Esophagus squamous epithelium (tissue), 5 donors: ENCODE measurements at regions not wholly inside any gene's neighbourhood (a gene's known extent, or its start where the extent isn't known, plus 50 kb on each side); places are given as distances from the start of the nearest gene placed in this dataset.

Experiments
- DNase-seq: peaks from one replicate; lab custom pipeline; 2025; lab: John Stamatoyannopoulos, UW
- H3K27ac ChIP-seq, 4 donors: fragments of 200-600 bp; sonication (generic); one replicate each; pipeline ENCODE4 v1.5.1; 2016 to 2019; ENCODE audit warnings: mild to moderate bottlenecking in 1 of 4
- H3K27me3 ChIP-seq, 4 donors: fragments of 200-600 bp; sonication (generic); 1 replicate in 3 of 4; 2 replicates in 1 of 4; pipeline versions ENCODE4 v1.5.1 to v1.6.0; 2017 to 2021; ENCODE audit warnings: antibody characterized with exemption in 1 of 4
- H3K36me3 ChIP-seq, 3 donors: fragments of 200-600 bp; sonication (generic); one replicate each; pipeline ENCODE4 v1.5.1; 2016 to 2019
- H3K4me1 ChIP-seq, 3 donors: fragments of 200-600 bp; sonication (generic); one replicate each; pipeline ENCODE4 v1.5.1; 2017 to 2019
- H3K4me3 ChIP-seq, 4 donors: fragments of 200-600 bp; sonication (generic); 1 replicate in 3 of 4; 2 replicates in 1 of 4; pipeline ENCODE4 v1.5.1; 2016 to 2019; ENCODE audit warnings: mild to moderate bottlenecking in 2 of 4, moderate library complexity in 1 of 4
- H3K9me3 ChIP-seq, 3 donors: fragments of 200-600 bp; sonication (generic); one replicate each; pipeline ENCODE4 v1.5.1; 2016 to 2019
- CTCF ChIP-seq, 6 experiments: fragments of 450-650 bp in 4 of 6; fragments of 200-600 bp in 2 of 6; sonication (generic) in 2 of 6; IDR thresholded peaks; one replicate each; pipeline ENCODE4 v1.5.1; 2016 to 2019; ENCODE audit warnings: antibody characterized with exemption in 6 of 6, mild to moderate bottlenecking in 4 of 6, moderate library complexity in 4 of 6
- POLR2A ChIP-seq, 4 donors: fragments of 450-650 bp; IDR thresholded peaks; one replicate each; pipeline ENCODE4 v1.6.1; 2017; ENCODE audit warnings: antibody characterized with exemption in 4 of 4, mild to moderate bottlenecking in 4 of 4, moderate library complexity in 3 of 4
- WGBS, 2 donors: methylation state at CpG; one replicate each; pipeline ENCODE4 v1.1.5; 2018; 5-methylcytosine and 5-hydroxymethylcytosine counted together
- intact Hi-C: fragments of 100-400 bp; cut with DNase I; formaldehyde crosslinking; loops from one replicate; pipeline ENCODE4 v1.15.0; 2022
- donor health status: DM: yes; HTN: yes; CAD: no.

- no peak for TF ChIP-seq CTCF (IDR thresholded peaks at IDR 0.05)
- TF ChIP-seq POLR2A (IDR thresholded peaks at IDR 0.05): no peak
- DNase-seq: no peak
- WGBS, 2 donors: 73 to 91% methylated on average over 2 of the region's 2 CpGs
- Histone ChIP-seq H3K36me3 (no peaks in the 10 kb centered on the region), H3K27me3 (no peaks in the 10 kb centered on the region), H3K27ac (peak overlapping the region in 2 of 4 donors; percentile 64 to 75), H3K4me1 (peaks cover 0 to 21% (median 7%) of the 10 kb centered on the region in 3 donors), H3K4me3 (no peak overlapping the region), H3K9me3 (no peaks in the 10 kb centered on the region)
- intact Hi-C loops: no loop called here
Observed at GRCh38 chr12:93185369-93185741, 192.4 kb upstream of the NUDT4 start.

DNA sequence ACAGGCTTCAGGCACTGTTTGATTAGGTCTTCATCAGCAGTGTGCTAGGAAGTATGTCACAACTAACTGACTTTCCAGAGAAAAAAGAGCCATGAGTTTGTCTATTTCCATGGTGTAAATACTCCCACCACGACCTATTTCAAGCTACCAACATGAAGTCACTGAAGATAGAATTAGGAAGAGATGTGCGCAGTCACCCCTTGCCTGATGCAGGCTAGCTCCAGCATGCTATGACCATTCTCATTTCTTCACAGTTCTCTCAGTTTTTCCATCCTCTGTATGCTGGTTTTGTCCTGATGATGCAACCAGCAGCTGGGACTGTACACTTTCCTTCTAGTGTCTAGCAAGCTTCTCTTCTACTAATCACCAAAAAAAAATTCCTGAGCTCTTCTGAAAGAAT lies 191.6 kb upstream of the NUDT4 start:
- H3K4me3 ChIP-seq: no peak overlapping the region
- H3K9me3 ChIP-seq: no peaks in the 10 kb centered on the region
- DNase-seq: no peak
- no peaks in the 10 kb centered on the region for H3K27me3 ChIP-seq
- no peak overlapping the region for H3K27ac ChIP-seq
- TF ChIP-seq CTCF (IDR thresholded peaks at IDR 0.05): no peak
- no peak for TF ChIP-seq POLR2A (IDR thresholded peaks at IDR 0.05)
- H3K36me3 ChIP-seq: no peaks in the 10 kb centered on the region
- intact Hi-C loops: no loop called here
- H3K4me1 ChIP-seq: peaks cover 0 to 23% (median 7%) of the 10 kb centered on the region in 3 donors
- WGBS, 2 donors: 76 to 82% methylated on average over 2 of the region's 2 CpGs

GRCh38 chr12:93186621-93187020 lies 191.1 kb upstream of the NUDT4 start:
- TF ChIP-seq POLR2A (IDR thresholded peaks at IDR 0.05) (no peak), CTCF (IDR thresholded peaks at IDR 0.05) (no peak)
- intact Hi-C loops: no loop called here
- 90 to 94% methylated on average over 2 of the region's 2 CpGs for WGBS, 2 donors
- H3K27me3 ChIP-seq: no peaks in the 10 kb centered on the region
- no peak overlapping the region for H3K4me3 ChIP-seq
- H3K27ac ChIP-seq: no peak overlapping the region
- H3K4me1 ChIP-seq: peaks cover 0 to 26% (median 7%) of the 10 kb centered on the region in 3 donors
- DNase-seq: no peak
- H3K36me3 ChIP-seq: no peaks in the 10 kb centered on the region
- H3K9me3 ChIP-seq: no peaks in the 10 kb centered on the region

GRCh38 chr12:93191423-93191822 lies 186.3 kb upstream of the NUDT4 start:
- WGBS, 2 donors: 33 to 50% methylated on average over 2 of the region's 2 CpGs
- no peak for TF ChIP-seq POLR2A (IDR thresholded peaks at IDR 0.05)
- H3K27me3 ChIP-seq: no peaks in the 10 kb centered on the region
- no peaks in the 10 kb centered on the region for H3K36me3 ChIP-seq
- DNase-seq: no peak
- peaks cover 0 to 10% (median 0%) of the 10 kb centered on the region in 3 donors for H3K4me1 ChIP-seq
- H3K4me3 ChIP-seq: no peak overlapping the region
- H3K27ac ChIP-seq: peak overlapping the region in 2 of 4 donors; percentile 43 to 49
- peaks cover 0 to 5% (median 0%) of the 10 kb centered on the region in 3 donors for H3K9me3 ChIP-seq
- intact Hi-C loops: no loop called here

DNA sequence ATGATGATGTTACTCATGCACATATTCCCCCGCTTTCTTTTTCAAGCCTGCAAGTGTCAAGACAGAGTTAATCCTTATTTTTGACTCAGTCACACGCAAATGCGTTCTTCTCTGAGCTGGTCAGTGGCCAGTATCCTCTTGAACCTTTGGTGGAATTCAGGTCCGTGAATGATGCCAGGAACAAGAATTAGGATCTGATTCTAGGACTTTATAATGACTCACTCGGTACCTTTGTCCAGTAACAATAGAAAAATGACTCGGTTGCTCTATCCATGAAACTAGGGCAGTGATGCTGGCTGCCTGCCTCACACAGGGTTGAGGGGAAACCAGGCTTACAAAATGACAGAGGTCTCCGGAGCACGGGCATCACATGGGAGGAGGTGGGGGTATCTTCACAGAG lies 185.8 kb upstream of the NUDT4 start:
- no peak for TF ChIP-seq POLR2A (IDR thresholded peaks at IDR 0.05)
- no peak for TF ChIP-seq CTCF (IDR thresholded peaks at IDR 0.05)
- no peaks in the 10 kb centered on the region for H3K27me3 ChIP-seq
- intact Hi-C loops: no loop called here
- peak overlapping the region in 3 of 4 donors; percentile 43 to 75 (median 49) for H3K27ac ChIP-seq
- H3K4me3 ChIP-seq: no peak overlapping the region
- no peak for DNase-seq
- H3K36me3 ChIP-seq: no peaks in the 10 kb centered on the region
- WGBS, 2 donors: 60 to 68% methylated on average over 8 of the region's 8 CpGs
- H3K4me1 ChIP-seq: peaks cover 0 to 14% (median 0%) of the 10 kb centered on the region in 3 donors
- H3K9me3 ChIP-seq: peaks cover 0 to 5% (median 0%) of the 10 kb centered on the region in 3 donors

GRCh38 chr12:93192878-93193277 lies 184.8 kb upstream of the NUDT4 start:
- no peak for DNase-seq
- peaks cover 0 to 23% (median 0%) of the 10 kb centered on the region in 3 donors for H3K4me1 ChIP-seq
- no peak overlapping the region for H3K4me3 ChIP-seq
- peaks cover 0 to 5% (median 0%) of the 10 kb centered on the region in 3 donors for H3K9me3 ChIP-seq
- intact Hi-C loops: no loop called here
- no peaks in the 10 kb centered on the region for H3K36me3 ChIP-seq
- no peaks in the 10 kb centered on the region for H3K27me3 ChIP-seq
- 88 to 92% methylated on average over 1 of the region's 1 CpG for WGBS, 2 donors
- no peak overlapping the region for H3K27ac ChIP-seq
- TF ChIP-seq POLR2A (IDR thresholded peaks at IDR 0.05) (no peak), CTCF (IDR thresholded peaks at IDR 0.05) (no peak)
